Fibroblast of skin of back (primary cell): ENCODE measurements at regions not wholly inside any gene's neighbourhood (a gene's known extent, or its start where the extent isn't known, plus 50 kb on each side); places are given as distances from the start of the nearest gene placed in this dataset.
A peak's percentile ranks its signal among the peaks of the same experiment; 100 is the strongest.

ENCODE experiments used
- DNase-seq: peaks from one replicate; pipeline ENCODE4 v3.0.0-alpha.2; 2013

DNA sequence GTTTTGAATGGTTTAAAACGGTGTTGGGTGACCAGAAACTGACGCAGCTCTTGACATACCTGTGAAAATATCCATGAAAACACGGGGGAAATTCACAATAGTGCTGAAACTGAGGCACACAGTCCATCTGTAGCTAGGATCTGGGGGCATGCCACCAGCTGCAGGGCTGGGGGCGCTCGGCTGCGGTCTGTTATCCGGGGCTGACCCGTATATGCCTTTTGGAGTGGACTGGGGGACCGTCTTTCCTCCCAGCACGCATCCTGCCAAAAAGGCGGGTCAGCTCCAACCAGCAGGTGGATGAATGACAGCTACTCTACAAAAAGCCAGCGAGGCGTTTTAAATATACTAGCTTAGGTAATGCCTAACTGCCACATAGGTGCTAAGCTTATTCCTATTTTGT lies 729.8 kb downstream of the QKI start:
- no peak for DNase-seq

DNA sequence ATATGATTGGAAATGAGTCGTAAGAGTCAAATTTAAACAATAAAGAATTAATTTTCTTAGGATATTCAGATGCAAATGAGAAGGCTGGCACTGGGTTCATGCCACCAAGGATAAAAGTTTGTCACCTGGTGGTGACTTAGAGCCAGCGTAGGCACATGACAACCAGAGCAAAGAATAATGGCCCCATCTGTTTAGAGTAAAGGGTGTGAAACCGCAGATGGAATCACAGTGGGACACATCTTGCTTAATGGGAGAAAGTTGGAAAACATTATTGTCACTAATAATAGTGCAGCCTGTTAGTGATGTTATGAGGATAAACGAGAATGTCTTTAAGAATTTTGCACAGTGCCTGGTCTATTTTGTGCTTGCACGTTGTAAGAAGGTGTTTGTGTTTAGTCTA lies 727.8 kb downstream of the QKI start:
- no peak for DNase-seq

- no peak for DNase-seq
Measured at GRCh38 chr6:164135511-164136132, 721.1 kb downstream of the QKI start.

DNA sequence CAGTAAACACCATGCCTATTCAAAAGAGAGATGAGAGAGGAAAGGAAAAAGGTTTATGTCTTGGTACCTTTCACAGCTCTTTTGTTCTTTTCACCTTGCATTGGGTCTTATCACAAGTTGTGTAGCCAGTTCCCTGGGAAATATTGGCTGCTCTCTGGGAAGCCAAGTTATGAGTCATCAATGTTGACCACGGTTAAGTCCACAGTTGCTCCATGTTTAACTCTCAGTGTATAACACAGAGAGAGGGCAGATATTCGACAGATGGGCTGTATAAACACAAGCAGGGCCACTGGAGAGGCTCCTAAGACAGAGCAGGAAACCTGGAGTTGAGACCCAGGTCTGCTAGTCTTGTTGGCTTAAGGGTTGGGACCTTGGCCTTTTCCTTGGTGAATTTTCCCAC lies 718.6 kb downstream of the QKI start:
- DNase-seq = peak; percentile 21

GRCh38 chr6:164130585-164130984 lies 716.1 kb downstream of the QKI start:
- no peak for DNase-seq

DNA sequence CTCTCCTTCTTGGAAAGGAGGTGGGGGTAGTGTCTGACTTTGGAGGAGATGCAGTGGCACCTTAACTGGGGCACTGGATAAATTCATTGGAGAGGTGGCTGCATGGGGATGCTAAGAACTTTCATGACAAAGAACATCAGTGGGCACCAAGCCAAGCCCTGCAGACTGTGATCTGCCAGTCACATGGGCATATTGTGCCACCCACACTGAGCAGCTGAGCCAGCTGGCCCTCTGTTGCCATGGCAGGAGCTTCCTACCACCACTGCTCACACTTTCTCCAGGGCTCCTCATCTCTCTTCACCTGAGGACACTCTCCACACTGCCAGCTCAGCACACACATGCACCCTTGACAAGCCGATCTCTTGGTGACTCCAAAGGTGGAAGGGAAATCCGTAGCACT lies 715.6 kb downstream of the QKI start:
- no peak for DNase-seq

DNA sequence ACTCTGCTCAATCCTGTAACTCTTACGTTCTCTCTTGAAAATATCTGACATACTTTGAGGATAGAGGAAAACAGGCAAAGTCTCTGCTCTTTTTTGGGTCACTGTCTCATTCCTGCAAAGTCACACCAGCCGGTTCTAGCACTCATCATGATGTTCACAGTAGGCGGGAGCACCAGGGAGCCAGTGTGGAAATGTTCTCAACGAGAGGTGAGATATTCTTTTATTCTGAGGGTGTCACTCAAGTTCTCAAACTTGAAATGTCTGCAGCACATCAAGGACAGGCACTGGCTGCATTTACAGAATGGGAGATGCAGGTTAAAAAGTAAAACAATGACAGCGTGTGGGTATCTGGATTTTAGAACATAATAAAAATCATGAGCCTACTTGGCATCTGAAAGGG lies 714.7 kb downstream of the QKI start:
- DNase-seq = no peak

DNA sequence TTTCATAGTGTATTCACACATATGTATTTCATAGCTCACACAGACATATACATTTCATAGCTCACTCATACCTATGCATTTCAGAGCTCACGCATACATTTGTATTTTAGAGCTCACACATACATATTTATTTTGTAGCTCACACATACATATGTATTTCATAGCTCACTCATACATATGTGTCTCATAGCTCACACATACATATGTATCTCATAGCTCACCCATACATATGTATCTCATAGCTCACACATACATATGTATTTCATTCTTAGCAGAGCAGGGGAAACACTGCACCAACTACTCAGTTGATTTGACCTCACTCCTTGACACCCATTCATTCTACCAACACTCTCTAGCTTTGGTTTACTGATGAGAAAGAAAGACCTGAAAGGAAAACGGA lies 713.6 kb downstream of the QKI start:
- DNase-seq = no peak

- no peak for DNase-seq
Measured at GRCh38 chr6:164124986-164125385, 710.5 kb downstream of the QKI start.

DNA sequence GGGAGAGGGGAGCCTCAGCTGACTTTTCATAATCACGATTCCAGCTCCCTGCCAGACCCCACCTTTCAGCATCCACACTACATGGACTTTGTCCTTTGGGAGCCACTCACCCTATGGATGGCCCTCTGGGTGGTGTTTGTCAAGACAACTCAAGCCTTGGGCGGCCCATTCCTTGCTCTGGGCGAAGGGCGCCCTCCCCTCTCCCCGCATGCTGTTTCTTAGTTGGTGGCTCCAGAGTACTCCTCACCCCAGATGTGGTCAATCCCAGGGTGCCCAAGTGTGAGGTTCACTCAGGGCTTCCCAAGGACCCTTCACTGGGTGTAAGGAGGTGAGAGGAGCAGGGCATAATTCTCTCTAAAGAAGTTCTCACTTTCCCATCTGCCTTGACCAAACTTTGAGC lies 710.0 kb downstream of the QKI start:
- DNase-seq = no peak

- no peak for DNase-seq
Measured at GRCh38 chr6:164122109-164122508, 707.6 kb downstream of the QKI start.

DNA sequence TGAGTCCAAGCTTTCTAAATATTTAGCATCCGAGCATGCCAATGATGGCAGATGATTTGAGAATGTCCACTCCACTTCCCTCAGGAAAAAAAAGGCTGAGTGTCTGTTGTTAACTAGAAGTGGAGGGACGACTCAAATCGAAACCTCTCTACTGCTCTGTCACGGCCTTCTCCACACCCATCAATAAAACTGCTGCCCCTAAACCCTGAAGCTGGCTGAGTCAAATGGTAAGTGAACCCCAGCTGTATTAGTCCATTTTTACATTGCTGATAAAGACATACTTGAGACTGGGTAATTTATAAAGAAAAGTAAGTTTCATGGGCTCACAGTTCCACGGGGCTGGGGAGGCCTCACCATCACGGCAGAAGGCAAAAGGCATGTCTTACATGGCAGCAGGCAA lies 707.0 kb downstream of the QKI start:
- DNase-seq = no peak

DNA sequence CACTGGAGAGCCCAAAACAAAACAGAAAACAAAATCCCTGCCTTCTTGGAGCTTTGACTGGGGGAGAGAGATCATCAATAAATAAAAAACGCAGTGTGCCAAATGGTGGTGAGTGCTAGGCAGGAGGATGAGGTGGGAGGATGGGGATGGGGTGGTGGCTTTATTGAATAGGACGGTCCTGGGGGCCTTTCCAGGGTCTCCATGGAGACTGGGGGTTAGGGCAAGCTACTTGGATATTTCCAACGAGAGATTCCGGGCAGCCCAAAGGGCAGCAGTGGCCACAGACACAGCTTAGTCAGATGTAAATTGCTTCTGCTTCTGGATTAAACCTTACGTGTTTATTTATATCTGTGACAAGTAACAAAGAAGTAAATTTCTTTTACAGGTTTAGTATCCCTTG lies 700.1 kb downstream of the QKI start:
- DNase-seq = no peak

GRCh38 chr6:164114051-164114450 lies 699.5 kb downstream of the QKI start:
- DNase-seq = no peak

- DNase-seq = no peak
Measured at GRCh38 chr6:164113637-164114036, 699.1 kb downstream of the QKI start.

DNA sequence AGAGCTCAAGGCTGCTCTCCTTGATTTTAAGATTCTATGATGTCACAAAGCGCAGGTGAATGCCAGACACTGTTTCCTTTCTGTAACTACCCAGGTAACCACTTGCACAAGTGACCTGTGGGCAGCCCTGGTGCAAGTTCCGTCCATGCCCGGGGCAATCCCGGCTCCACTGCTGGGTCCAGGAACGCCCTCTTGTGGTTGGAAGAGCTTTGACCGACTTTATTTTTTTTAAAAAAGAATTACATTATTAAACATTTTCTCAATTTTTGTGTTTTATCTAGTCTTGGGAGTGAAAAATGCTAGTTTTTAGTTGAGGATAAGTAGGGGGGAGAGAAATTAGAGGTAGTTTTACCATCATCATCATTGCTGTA lies 695.2 kb downstream of the QKI start:
- DNase-seq = no peak

DNA sequence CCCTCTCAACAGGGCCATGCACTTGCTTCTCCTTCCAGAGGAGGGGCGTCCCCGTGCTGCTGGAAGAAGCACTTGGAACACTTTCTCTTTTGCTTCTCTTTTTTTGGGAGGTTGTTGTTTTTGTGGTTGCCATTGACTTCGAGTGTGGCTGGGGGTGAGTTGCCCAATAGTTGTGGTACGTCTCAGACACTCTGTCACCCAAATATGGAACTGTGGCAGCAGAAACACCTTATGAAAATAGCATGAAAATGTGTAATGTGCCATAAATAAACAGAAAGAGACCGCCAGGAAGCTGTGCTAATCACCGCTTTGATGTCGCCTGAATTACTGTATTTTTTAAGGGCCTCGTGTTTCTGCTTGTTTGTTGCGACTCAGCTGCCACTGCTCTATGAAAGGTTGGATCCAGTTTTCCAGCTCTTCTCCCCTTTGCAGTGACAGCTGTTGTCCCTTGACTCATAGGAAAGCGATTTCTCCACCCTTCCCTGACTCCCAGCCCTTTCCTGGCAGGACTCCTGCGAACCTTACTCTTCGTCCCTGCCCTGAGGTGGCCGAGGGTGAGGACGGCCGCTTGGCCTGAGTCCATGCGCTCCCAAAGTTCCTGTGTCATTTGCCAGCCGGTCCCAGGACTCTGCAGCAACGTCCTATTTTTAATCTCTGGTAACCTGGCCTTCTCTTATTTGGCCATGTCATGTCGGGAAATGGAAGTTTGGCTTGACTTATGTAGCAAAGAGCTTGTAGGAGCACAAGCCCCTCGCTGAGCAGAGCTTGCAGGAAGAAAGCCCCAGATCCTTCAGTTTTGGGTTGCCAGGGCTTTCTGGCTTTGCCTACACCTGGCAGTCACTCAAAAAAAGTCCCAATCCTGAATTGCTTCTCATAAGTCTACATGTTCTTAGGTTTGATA lies 694.6 kb downstream of the QKI start:
- DNase-seq = peak; percentile 63

DNA sequence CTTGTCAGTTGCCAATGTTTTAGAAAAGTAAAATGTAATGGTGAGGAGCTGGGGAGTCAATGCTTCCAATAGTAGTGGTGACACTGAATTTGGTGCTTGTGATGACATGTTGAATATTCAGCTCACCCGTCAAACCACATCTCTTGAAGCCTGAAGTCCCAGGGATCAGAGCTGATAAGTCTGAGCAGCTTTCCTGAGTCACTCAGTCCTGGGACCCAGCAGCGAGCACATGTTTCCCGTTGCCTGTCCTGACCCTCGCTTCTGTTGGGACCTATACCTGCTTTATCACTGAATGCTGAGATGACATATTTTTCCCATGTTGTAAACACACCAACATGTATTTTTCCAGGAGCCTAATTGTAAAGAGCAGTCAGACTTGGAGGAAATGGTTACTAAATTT lies 693.6 kb downstream of the QKI start:
- DNase-seq = no peak

DNA sequence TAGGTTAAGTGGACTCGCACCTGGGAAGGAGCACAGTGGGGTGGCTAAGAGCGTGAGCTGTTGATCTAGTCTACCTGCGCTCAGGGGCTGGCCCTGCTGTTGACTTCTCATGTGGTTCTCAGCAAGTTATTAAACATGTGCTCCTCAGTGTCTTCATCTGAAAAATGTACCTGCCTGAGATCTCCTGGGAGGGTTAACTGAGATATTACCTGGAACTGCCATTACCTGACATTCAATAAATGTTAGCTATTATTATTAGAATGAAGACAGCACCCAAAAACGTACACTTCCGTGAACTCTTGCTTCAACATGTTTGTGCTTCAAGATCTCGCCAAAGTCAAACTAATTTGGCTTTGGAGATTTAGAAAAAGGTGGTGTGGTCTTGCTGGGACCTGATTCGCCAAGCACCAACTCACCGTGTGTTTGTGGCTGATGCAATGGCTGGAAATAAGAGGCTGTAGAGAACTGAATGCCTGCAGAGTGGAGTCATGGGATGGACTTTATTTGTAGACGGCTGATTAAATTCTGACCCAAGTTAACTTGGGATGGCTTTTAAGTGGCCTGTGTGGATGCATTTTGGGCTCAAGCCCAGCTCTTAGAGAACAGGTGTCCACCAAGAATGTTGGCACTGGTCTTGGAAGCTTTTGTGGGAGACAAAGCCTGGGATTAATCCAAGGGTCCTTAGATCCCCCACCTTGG lies 692.9 kb downstream of the QKI start:
- peak; percentile 78 for DNase-seq

DNA sequence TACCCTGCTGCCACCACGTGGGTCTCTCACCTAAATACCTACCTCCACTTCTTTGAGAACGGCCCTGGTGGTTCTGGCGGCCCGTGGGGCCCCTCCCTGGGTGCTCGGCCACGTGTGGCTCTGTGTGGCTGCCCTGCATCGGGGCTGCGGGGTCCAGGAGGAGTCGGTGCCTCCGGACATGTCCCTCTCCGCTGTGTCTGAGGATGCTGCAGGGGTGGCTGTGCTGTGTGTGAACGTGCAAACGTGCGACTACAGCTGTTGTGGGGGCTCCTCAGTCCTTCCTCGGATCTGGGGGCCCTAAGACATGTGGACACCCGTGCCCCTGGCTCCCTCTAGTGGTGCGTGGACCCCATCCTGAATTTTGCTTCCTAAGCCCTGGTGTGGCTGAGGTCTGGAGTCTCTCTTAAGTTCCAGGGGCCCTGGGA lies 691.8 kb downstream of the QKI start:
- DNase-seq = peak; percentile 38

DNA sequence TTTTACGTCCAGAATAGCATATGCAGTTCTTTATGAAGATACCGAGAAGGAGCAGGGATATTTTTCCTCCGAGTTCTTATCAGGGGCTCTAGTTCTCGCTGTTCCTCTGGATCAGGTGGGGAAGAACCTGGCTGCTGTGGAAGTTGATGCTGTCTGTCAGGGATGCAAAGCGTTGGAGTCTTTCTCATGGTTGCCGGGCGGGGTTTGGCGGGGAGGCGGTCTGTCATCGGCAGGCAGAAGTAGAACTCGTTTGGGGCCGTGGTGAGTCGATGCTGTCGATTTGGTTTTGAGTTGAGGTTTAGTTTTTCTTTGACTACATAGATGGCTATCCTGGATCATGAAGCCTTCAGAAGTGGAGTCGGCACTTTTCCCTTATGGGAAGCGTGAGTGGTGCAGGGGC lies 691.2 kb downstream of the QKI start:
- DNase-seq = no peak

DNA sequence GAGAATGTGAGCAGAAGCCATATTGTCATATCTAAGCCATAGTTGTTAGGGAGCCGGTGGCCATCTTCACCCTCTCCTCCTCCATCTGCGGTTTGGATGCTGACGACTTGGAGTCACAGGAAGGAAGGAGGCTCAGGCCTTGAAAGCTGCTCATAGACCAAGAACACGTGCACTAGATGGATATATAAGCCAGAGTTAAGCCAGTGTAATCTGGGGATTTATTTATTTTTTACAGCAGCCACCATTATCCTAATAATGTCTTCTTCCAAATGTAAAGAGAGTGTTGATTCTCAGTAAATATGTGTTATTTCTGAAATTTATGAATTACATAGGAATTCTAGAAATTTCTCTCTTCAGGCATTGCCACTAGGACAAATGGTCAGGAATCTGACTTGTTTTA lies 689.9 kb downstream of the QKI start:
- DNase-seq = no peak

GRCh38 chr6:164102693-164103092 lies 688.2 kb downstream of the QKI start:
- no peak for DNase-seq

GRCh38 chr6:164101859-164102258 lies 687.3 kb downstream of the QKI start:
- no peak for DNase-seq
